MCF 10A (cell line): ENCODE measurements at regions not wholly inside any gene's neighbourhood (a gene's known extent, or its start where the extent isn't known, plus 50 kb on each side); places are given as distances from the start of the nearest gene placed in this dataset.

ENCODE experiments used
- BruUV-seq: library from RNA; stranded (reverse); fragments of 400-500 nt; replicated peaks from 2 replicates; lab custom pipeline; 2021; lab: Mats Ljungman, UMichigan
- CTCF ChIA-PET: fragments of 300-600 bp; sonication (Branson Sonifier 250); formaldehyde crosslinking; extraction: SDS; loops from one replicate; lab custom pipeline; 2021; ENCODE audit warnings: antibody characterized with exemption, inconsistent platforms; lab: Yijun Ruan, JAX
- POLR2A ChIA-PET: fragments of 300-600, 350-650 bp; sonication (Branson Sonifier 250); formaldehyde crosslinking; extraction: SDS; loops from one replicate; lab custom pipeline; 2020; ENCODE audit warnings: antibody characterized with exemption, inconsistent platforms; lab: Yijun Ruan, JAX
- DNase-seq: peaks from one replicate; pipeline ENCODE4 v3.0.0-alpha.2; 2018; ENCODE audit not compliant: unreplicated experiment
- H3K27ac Mint-ChIP-seq: one replicate; pipeline ENCODE4 v1.8.0; 2022; ENCODE audit warnings: mild to moderate bottlenecking, low read depth, mixed read lengths; ENCODE audit not compliant: unreplicated experiment
- H3K27me3 Mint-ChIP-seq: one replicate; pipeline ENCODE4 v1.8.0; 2022; ENCODE audit warnings: mixed read lengths; ENCODE audit not compliant: insufficient read depth, unreplicated experiment
- H3K36me3 Mint-ChIP-seq: one replicate; pipeline ENCODE4 v1.8.0; 2022; ENCODE audit warnings: mild to moderate bottlenecking, moderate library complexity, mixed read lengths; ENCODE audit not compliant: insufficient read depth, unreplicated experiment
- H3K4me1 Mint-ChIP-seq: one replicate; pipeline ENCODE4 v1.8.0; 2022; ENCODE audit warnings: mixed read lengths; ENCODE audit not compliant: insufficient read depth, unreplicated experiment
- H3K4me3 Mint-ChIP-seq: one replicate; pipeline ENCODE4 v1.8.0; 2022; ENCODE audit warnings: mild to moderate bottlenecking, moderate library complexity, mixed read lengths; ENCODE audit not compliant: unreplicated experiment
- H3K9me3 Mint-ChIP-seq: one replicate; pipeline ENCODE4 v1.8.0; 2022; ENCODE audit warnings: mixed read lengths; ENCODE audit not compliant: unreplicated experiment
- CTCF ChIP-seq: fragments of 200-600 bp; IDR thresholded peaks from one replicate; pipeline ENCODE4 v1.8.0; 2022; ENCODE audit warnings: antibody characterized with exemption, mild to moderate bottlenecking; ENCODE audit not compliant: unreplicated experiment
- intact Hi-C: fragments of 100-400 bp; cut with micrococcal nuclease; formaldehyde crosslinking; loops from 2 replicates; pipeline ENCODE4 v1.14.1; 2022

DNA sequence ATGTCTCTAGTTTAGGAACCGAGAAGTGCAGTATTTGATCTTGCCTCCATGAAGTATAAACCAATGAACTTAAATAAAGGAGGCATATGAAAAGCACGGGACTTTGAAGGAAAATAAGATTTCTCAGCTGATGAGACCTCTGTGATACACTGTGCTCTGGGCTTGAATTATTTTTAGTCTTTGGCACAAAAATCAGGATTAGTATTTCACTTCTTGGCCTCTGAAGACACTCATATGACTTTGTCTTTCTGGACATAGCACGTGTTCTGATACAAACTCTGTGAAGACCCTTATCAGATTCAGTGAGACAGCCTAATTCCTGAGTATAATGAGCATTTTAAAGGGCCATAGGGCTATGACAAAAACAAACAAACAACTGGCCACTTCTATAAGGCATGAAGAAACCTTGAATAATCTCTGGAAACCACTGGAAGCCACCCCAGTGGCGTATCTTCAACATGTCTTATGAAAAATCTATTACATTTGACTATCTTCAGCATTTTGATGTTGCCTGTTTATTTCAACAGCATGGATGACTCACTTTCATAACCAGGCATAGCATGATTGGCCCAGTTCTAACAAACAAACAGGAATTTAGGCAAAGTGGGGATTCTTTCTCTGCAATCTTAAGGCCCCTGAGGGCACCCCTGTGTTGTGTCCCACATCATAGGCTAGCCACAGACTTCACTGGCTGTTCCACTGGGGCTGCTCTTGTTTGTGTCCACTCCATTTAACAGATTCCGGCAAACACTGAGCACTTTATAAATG, 90.3 kb upstream of the ZNF462 start:
- H3K4me3 Mint-ChIP-seq: no peak overlapping the region
- POLR2A ChIA-PET: interaction anchor here (1.1 kb wide), 1 partner anchor 142 kb away, joined by 3 read pairs; no protein-coding TSS in a partner anchor
- DNase-seq: peak; percentile 56
- H3K9me3 Mint-ChIP-seq: no peaks in the 10 kb centered on the region
- no peak for TF ChIP-seq CTCF
- no TSS peak for BruUV-seq
- intact Hi-C loops: loop anchor here (2.0 kb wide), 1 partner anchor 22 kb away; no protein-coding TSS in a partner anchor
- no peaks in the 10 kb centered on the region for H3K36me3 Mint-ChIP-seq
- H3K4me1 Mint-ChIP-seq: peaks cover 13% of the 10 kb centered on the region
- H3K27ac Mint-ChIP-seq: peak overlapping the region; percentile 64
- no peaks in the 10 kb centered on the region for H3K27me3 Mint-ChIP-seq
- CTCF ChIA-PET: interaction anchor here (0.6 kb wide), 1 partner anchor 244 kb away, joined by 3 read pairs; no protein-coding TSS in a partner anchor

DNA sequence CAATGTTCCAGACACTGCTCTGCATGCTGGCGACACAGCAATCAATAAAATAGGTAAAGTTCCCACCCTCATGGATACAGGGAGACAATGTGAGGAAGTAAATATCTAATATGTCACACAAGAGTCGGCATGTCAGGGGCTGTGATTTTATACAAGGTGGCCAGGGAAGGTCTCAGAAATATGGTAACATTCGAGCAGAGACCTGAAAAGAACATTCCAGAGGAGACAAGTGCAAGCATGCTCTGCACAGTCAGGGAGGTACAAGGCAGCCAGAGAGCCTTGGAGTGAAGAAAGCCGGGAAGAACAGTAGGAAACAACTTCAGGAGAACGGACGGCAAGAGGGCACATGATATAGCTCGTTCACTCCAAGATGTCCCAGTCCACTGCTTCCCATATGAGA, 89.2 kb upstream of the ZNF462 start:
- POLR2A ChIA-PET: interaction anchor here (0.6 to 1.3 kb wide), 5 partner anchors 9 to 389 kb away, joined by 3 to 4 read pairs (median 3); no protein-coding TSS in a partner anchor
- CTCF ChIA-PET: interaction anchor here (0.6 to 1.3 kb wide), 3 partner anchors 10 to 245 kb away, joined by 3 read pairs; no protein-coding TSS in a partner anchor
- DNase-seq: no peak
- H3K4me3 Mint-ChIP-seq: no peak overlapping the region
- no peaks in the 10 kb centered on the region for H3K36me3 Mint-ChIP-seq
- no peaks in the 10 kb centered on the region for H3K27me3 Mint-ChIP-seq
- H3K27ac Mint-ChIP-seq: peak overlapping the region; percentile 47
- no peak for TF ChIP-seq CTCF
- BruUV-seq: no TSS peak
- intact Hi-C loops: loop anchor here (2.0 kb wide), 1 partner anchor 21 kb away; no protein-coding TSS in a partner anchor
- no peaks in the 10 kb centered on the region for H3K9me3 Mint-ChIP-seq
- peaks cover 13% of the 10 kb centered on the region for H3K4me1 Mint-ChIP-seq

- no TSS peak for BruUV-seq
- ChIA-PET POLR2A (interaction anchor here (1.0 to 3.4 kb wide), 3 partner anchors 14 to 22 kb away, joined by 3 to 8 read pairs (median 4); no protein-coding TSS in a partner anchor), CTCF (interaction anchor here (0.6 kb wide), 1 partner anchor 100 kb away, joined by 3 read pairs; no protein-coding TSS in a partner anchor)
- DNase-seq: peak; percentile 14
- no peaks in the 10 kb centered on the region for H3K36me3 Mint-ChIP-seq
- H3K4me1 Mint-ChIP-seq: peaks cover 17% of the 10 kb centered on the region
- TF ChIP-seq CTCF: no peak
- no peak overlapping the region for H3K4me3 Mint-ChIP-seq
- H3K9me3 Mint-ChIP-seq: no peaks in the 10 kb centered on the region
- no peaks in the 10 kb centered on the region for H3K27me3 Mint-ChIP-seq
- intact Hi-C loops: no loop called here
- H3K27ac Mint-ChIP-seq: no peak overlapping the region
These were observed 87.0 kb upstream of the ZNF462 start for GRCh38 chr9:106775960-106776359.

DNA sequence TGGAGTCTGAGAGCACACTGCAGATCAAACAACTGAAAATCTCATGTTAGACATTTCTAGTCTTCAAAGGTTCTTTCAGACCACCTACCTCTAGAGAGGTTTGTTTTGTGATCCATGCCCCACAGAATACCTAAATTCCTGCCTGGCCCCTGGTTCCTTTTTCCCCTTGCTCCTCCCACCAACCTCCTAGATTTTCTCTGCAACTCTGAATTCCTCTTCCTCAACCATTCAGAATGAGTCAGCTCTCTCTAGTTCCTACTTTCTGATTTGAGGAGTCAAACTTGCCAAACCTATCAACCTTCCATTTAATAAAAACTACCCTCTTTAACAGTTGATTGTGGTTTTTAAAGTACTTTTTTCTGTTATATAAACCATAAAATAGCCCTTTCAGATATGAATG, 83.2 kb upstream of the ZNF462 start:
- no peak for TF ChIP-seq CTCF
- POLR2A ChIA-PET: no interaction called here
- Mint-ChIP-seq H3K27me3 (no peaks in the 10 kb centered on the region), H3K27ac (no peak overlapping the region), H3K9me3 (no peaks in the 10 kb centered on the region), H3K4me3 (no peak overlapping the region), H3K36me3 (no peaks in the 10 kb centered on the region), H3K4me1 (peaks cover 4% of the 10 kb centered on the region)
- CTCF ChIA-PET: no interaction called here
- intact Hi-C loops: no loop called here
- DNase-seq: no peak
- BruUV-seq: no TSS peak
